ENCODE measurements at regions not wholly inside any gene's neighbourhood (a gene's known extent, or its start where the extent isn't known, plus 50 kb on each side); places are given as distances from the start of the nearest gene placed in this dataset.
"Not testable (repeated sequence)": the region's sequence is repeated elsewhere in the genome, so short reads cannot be mapped to it uniquely, and the experiment has no call there.

- intact Hi-C loops (cut with DNase I), result no loop called here
- ATAC-seq (no peak), DNase-seq (no peak)
Measured at GRCh38 chr15:87522997-87523396, 733.5 kb downstream of the NTRK3 start.

- DNase-seq (no peak), ATAC-seq (no peak)
- intact Hi-C loops (cut with DNase I), result no loop called here
Measured at GRCh38 chr15:87518957-87519356, 737.6 kb downstream of the NTRK3 start.

GRCh38 chr15:87508086-87508485 lies 748.5 kb downstream of the NTRK3 start:
- intact Hi-C loops (cut with DNase I), result no loop called here
- ATAC-seq, result no peak
- no peak for DNase-seq

DNA sequence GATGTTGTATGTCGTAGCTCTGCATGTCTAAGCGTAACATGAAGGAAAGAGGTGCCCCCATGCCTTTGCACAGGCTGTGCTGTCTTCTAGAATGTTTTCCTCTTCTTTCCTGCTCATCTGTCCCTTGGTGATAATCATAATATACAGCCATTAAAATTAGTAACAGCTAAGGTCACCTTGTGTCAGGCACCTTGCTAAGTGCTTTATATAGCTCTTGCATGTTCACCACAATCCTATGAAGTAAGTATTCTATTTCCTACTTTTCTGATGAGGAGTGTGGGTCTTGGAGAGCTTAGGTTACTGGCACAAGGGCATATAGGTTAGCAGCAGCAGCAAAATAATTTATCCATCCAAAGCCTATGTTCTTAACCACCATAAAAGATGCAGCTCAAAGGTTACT lies 754.4 kb downstream of the NTRK3 start:
- intact Hi-C loops (cut with DNase I), result no loop called here
- ATAC-seq (no peak), DNase-seq (no peak)

DNA sequence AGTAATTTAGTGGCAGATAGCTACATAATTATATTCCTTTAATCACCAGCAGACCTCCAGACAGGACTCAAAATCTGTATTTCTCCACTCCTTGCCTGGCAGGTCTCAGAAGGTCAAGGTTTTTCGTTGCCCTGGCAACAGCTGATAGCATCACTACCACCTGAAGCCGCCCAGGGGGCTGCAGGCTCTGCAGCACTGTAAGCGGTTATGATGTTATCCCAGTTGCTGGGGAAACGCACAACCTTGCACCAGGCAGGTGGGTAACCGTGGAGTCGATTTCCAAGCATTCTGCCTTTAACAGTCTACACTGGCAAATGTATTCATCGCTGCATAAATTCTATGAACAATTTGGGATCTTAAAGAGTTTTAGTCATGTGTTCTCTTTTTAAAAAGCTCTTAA lies 756.3 kb downstream of the NTRK3 start:
- intact Hi-C loops (cut with DNase I), result no loop called here
- no peak for ATAC-seq
- DNase-seq, result no peak

- no peak for DNase-seq
- intact Hi-C loops (cut with DNase I), result no loop called here
Measured at GRCh38 chr15:87498560-87498959, 758.0 kb downstream of the NTRK3 start.

DNA sequence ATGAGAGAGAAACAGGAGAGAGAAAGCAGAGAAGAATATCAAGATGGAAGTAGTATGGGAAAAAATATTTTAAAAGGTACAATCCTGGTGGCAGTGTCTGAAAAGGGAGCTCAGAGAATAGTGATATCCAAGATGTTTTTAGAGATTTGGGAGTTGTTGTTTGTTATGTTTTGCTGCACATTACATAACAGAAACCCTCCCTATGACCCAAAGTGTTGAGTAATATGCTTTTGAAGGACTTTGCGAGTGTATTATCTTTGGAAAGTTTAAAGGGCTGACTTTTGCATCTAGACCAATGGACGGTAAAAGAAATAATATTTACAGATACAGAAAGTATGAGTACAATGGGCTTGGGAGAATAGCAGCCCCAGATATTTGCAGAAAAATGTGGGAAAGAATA lies 759.7 kb downstream of the NTRK3 start:
- ATAC-seq, result no peak
- intact Hi-C loops (cut with DNase I), result no loop called here
- DNase-seq, result no peak

More at GRCh38 chr15:87498560-87498959, 758.0 kb downstream of the NTRK3 start:
- ATAC-seq, result no peak

- no peak for DNase-seq
- intact Hi-C loops (cut with DNase I), result no loop called here
- ATAC-seq, result peak; percentile 44 to 76
Measured at GRCh38 chr15:87496109-87496508, 760.4 kb downstream of the NTRK3 start.

DNA sequence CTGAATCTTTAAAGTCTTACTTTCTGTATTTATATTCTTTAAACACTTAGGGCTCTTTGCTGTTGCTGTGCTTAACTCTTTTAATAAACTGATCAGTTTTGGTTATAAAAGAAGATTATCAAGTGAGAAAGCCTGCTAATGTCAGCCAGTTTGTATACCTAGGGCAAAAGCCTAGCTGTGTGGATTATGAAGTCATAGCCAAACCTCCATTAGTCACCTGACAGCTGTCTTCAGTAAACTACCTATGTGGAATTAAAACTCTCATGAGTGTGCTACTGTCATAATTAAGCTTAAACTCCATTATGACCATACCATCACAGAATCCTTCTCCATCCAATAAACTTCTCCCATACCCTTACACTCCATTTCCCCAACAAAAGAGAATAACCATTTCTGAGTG lies 762.7 kb downstream of the NTRK3 start:
- ATAC-seq, result no peak
- intact Hi-C loops (cut with DNase I), result no loop called here
- no peak for DNase-seq

DNA sequence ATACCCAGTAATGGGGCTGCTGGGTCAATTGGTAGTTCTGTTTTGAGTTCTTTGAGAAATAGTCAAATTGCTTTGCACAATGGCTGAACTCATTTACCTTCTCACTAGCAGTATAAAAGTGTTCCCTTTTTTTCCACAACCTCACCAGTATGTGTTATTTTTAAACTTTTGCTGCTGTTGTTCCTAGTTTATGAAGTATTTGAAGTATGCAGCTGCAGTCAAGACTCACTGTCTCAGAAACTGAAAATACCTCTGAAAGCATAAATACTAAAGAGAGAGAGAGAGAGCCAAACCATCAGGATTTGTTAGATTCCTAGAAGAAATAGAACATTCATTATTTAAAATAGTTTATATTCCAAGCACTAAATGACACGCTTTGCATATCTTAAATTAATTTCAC lies 764.2 kb downstream of the NTRK3 start:
- ATAC-seq, result no peak
- intact Hi-C loops (cut with DNase I), result no loop called here

DNA sequence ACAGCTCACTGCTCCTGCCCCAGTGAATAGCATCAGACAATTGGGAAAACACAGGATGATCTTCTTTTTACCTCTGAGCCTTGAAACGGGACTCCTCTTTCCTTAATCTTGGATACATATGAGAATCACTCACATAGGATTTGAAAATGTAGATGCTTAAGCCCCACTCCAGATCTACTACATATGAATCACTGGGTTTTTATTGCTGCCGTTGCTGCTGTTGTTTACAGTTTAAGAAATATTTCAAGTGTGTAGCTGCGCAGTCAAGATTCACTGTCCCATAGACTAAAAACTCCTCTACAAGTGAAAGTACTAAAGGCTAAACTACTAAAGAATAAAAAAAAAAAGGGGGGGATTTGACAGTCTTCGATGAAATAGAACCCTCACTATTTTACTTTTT lies 765.9 kb downstream of the NTRK3 start:
- intact Hi-C loops (cut with DNase I), result no loop called here
- no peak for ATAC-seq
- DNase-seq, result no peak

More for the DNA sequence above, 764.2 kb downstream of the NTRK3 start:
- no peak for DNase-seq

DNA sequence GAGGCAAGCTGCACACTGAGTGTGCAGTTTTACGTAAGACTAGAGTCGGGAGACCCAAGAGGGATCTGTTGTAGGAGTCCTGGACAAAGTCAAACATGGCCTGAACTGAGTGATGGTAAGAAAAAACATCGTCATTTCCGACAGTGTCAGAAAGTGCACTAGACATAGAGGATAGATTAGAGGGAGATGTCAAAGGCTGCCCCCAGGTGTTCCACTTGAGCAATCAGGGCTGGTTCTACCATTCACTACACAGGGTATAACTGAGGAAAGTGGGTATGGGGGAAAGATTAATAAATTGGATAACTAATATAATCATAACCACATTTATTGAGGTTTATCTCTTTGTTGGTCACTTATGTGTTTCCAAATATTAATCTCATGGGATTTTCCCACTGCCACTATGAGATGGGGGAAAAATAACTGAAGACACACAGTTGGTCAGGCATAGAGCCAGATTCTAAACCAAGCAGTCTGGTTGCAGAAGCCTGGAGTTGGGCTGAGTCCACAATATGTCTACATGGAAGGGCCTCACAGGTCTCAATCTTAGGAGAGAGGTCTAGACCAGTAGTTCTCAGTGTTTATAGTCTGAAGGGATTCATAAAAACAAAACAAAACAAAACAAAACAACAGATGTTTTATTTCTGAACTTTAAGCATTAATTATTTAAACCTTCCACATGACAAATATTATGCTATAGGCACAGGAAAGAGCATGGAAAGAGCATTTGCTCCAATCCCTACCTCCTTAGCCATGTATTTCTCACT lies 766.5 kb downstream of the NTRK3 start:
- no peak for DNase-seq
- intact Hi-C loops (cut with DNase I), result no loop called here
- ATAC-seq, result no peak

- ATAC-seq (no peak), DNase-seq (no peak)
- intact Hi-C loops (cut with DNase I), result no loop called here
Measured at GRCh38 chr15:87489456-87489855, 767.1 kb downstream of the NTRK3 start.

DNA sequence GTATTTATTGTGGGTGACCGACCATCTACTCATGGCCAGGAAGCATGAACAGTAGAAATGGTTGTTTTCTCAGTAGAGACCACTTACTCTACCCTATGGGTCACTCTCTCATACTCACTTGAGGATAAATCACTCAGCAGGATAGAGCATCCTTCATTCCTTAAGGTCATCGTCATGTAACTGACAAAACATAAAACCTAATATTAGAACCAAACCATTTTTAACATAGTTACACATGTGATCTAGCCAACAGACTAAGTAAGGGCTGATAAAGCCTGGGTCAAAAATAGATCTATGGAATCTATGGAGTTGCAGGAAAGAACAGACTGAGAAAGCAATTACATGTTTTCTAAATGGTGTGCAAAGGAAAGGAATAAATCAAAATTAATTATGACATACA lies 769.1 kb downstream of the NTRK3 start:
- DNase-seq (no peak), ATAC-seq (peak; percentile 18 to 86)
- intact Hi-C loops (cut with DNase I), result no loop called here

DNA sequence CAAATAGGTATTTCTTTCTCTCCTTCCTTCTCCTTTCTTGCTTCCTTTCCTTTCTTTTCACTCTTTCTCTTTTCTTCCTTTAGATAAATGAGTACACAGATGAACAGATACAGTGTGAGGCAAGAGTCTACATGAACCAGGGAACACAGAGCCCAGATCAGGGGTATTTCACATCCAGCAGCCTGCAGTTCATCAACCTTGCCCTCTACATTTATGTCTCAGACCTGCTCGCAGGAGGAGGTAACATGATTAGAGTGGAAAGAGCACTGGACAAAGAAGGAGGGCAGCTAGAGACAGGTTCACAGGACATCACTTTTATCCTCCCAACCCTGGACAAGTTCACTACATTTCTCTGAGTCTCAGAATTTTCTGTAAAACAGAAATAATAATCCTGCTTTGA lies 773.1 kb downstream of the NTRK3 start:
- DNase-seq, result no peak
- intact Hi-C loops (cut with DNase I), result no loop called here
- ATAC-seq, result no peak

- DNase-seq, result no peak
- intact Hi-C loops (cut with DNase I), result no loop called here
- no peak for ATAC-seq
Measured at GRCh38 chr15:87481126-87481525, 775.4 kb downstream of the NTRK3 start.

- intact Hi-C loops (cut with DNase I), result no loop called here
- ATAC-seq, result no peak
- no peak for DNase-seq
Measured at GRCh38 chr15:87478687-87479072, 777.9 kb downstream of the NTRK3 start.

DNA sequence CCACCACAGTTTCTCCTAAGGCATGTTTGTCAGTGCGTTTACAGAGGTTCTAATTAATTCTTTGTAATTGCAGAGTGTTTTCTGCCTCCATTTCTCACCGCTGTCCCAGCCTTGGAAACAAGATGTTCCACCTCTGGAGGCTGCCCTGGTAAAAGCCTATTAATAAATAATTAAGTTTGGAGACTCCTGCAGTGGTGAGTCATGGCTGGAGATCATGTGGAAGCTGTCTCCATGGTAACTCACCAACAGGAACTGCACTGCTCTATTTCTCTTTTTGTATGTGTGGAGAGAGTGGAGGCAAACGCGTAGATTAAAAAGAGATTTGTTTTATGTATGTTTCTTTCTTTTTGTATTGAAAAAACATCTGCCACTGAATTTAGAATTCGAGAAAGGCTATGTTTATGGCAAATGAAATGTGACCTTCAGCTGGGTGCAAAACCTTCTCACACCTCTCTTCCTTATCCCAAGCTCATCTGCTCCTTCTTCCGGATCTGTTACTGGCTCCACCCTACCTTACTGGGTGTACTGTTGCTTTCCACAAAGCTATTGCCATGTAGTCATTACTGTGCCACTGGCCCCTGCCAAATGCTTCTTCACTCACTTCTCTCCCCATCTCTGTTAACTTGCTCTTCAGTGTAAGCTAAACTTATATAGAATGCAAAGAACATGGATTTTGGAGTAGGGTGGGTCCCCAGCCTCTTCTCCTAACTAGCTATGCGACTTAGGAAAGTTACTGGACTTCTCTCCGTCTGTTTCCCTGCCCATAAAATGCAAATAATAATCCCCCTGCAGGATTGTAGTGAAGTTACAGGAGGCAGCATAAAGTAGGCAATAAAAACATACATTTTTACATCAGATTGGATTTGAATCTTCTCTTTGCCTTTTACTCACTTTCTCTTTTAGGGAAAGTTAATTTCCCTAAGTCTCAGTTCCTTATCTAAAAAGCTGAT lies 778.5 kb downstream of the NTRK3 start:
- ATAC-seq (peak; percentile 89 to 99), DNase-seq (peak; percentile 39)
- intact Hi-C loops (cut with DNase I), result no loop called here

DNA sequence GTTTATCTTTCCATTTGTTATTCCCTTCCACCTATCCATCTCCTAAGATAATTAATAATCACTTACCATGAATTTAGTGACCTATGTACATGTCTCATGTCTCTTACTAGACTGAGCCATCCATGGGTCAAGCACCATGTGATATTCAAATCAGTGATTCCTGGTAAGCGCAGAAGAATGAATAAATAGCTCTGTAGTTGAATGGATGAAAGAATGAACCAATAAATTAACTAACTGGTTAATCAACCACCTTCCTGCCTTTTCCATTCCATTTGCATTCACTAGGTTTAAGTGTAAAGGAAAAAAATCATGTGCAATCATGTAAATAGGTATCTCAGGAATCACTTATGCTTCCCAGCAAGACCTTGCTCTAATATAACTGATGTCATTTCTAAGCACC lies 779.5 kb downstream of the NTRK3 start:
- intact Hi-C loops (cut with DNase I), result no loop called here
- ATAC-seq, result no peak
- DNase-seq, result no peak

DNA sequence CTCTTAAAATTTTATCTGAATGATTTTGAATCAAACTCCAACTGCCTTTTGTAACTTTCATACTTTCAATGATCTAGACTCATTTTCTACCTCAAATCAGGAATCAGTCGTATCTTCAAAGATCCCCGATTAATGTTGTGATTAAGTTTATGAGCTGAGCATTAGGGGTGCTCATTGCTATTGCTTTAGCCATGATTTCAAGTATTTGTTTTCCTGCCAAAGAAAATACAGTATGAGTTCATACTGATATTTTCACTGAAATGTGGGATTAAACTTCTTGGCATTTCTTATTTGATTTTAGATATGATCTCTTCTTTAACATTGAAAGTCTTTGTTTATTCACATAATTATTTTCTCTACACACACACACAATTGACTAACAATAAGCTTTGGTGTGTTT lies 785.6 kb downstream of the NTRK3 start:
- no peak for ATAC-seq
- DNase-seq, result no peak
- intact Hi-C loops (cut with DNase I), result no loop called here

- DNase-seq; intact Hi-C loops (cut with DNase I); ATAC-seq: not testable (repeated sequence)
Measured at GRCh38 chr15:87463956-87464355, 792.6 kb downstream of the NTRK3 start.

Data from left cardiac atrium (tissue), 4 donors.